SKM-1 treated with dmso at 0.1 percent for 144 hours (cell line): ENCODE measurements at regions not wholly inside any gene's neighbourhood (a gene's known extent, or its start where the extent isn't known, plus 50 kb on each side); places are given as distances from the start of the nearest gene placed in this dataset.
"Not testable (repeated sequence)": the region's sequence is repeated elsewhere in the genome, so short reads cannot be mapped to it uniquely, and the experiment has no call there.

Experiments
- DNase-seq: peaks from one replicate; lab custom pipeline; 2025; ENCODE audit not compliant: unreplicated experiment; lab: John Stamatoyannopoulos, UW

DNA sequence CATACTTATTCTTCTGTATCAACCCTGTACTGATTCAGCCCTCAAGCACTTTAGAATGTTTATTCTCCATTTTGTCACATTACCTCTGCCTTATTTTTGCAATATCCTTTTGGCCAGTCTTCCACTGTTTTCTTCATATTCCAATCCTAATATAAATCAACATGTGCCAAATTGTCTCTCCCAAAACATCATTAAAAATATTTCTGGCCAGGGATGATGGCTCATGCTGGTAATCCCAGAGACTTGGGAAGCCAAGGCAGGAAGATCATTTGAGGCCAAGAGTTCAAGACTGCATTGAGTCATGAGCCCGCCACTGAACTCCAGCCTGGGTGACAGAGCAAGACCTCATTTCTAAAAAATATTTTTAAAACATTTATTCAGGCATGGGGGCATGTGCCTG lies 641.4 kb upstream of the CBLB start:
- no peak for DNase-seq

GRCh38 chr3:106512846-106513245 lies 644.0 kb upstream of the CBLB start:
- no peak for DNase-seq

DNA sequence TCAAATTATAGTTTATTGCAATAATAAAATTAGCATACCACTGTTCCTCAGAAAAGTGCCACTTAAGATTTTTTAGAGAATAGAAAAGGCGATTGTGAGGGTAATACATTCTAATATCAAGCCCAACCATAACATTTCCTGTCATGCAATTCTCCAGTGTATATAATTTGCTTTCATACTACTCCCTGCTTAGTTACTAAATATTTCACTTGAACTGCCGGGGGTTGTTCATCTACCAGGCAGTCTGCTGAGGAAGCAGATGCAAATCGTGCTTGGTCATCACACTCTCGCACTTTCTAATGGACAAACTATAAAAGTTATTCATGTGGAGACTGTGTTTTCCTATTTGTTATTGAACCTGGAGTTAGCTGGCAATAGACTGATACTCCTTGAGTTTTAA lies 645.6 kb upstream of the CBLB start:
- DNase-seq = no peak

- no peak for DNase-seq
Measured at GRCh38 chr3:106518516-106518915, 649.7 kb upstream of the CBLB start.

DNA sequence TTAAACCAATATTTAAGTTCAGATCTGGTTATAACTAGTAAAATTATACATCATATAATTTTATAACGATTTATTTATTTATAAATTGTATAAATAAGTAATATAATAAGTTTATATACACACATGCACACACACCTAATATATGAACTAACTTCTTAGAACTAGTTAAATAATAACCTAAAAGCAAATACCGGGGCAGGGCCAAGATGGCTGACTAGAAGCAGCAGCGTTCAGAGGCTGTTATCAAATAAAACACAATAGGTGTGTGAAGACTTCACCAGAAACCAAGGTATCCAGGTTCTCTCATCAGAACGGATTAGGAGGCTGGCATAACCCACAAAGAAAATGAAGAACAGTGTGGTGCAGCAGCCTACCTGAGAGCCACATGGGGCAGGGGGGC lies 653.6 kb upstream of the CBLB start:
- DNase-seq = no peak

DNA sequence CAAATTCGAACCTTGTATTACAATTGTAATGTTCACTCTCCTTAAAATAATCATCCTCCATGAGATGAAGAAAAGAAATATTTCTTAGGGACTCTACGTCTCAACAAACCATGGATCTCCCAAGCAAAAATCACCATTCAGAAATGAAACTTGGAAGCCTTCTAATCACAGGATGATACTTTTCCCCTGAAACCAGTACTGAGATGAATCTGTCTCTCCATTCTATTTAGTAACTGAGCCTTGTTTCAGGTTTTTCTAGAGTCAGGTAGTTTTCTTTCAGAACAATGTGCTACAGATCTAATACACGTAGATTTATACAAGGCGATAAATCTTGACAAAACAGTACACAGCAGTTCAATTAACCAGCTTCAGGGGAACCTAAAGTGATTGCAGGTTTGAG lies 660.1 kb upstream of the CBLB start:
- DNase-seq = no peak

GRCh38 chr3:106529738-106530137 lies 660.9 kb upstream of the CBLB start:
- no peak for DNase-seq

DNA sequence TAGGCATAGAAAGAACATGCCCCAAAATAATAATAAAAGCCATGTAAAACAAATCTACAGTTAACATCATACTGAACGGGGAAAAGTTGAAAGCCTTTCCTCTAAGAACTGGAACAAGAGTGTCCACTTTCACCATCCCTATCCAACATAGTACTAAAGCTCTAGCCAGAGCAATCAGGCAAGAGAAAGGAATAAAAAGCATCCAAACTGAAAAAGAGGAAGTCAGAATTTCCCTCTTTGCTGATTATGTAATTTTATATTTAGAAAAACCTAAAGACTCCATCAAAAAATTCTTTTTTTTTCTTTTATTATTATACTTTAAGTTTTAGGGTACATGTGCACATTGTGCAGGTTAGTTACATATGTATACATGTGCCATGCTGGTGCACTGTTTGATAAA lies 661.6 kb upstream of the CBLB start:
- DNase-seq = no peak

GRCh38 chr3:106531771-106532329 lies 663.0 kb upstream of the CBLB start:
- DNase-seq = not testable (repeated sequence)

DNA sequence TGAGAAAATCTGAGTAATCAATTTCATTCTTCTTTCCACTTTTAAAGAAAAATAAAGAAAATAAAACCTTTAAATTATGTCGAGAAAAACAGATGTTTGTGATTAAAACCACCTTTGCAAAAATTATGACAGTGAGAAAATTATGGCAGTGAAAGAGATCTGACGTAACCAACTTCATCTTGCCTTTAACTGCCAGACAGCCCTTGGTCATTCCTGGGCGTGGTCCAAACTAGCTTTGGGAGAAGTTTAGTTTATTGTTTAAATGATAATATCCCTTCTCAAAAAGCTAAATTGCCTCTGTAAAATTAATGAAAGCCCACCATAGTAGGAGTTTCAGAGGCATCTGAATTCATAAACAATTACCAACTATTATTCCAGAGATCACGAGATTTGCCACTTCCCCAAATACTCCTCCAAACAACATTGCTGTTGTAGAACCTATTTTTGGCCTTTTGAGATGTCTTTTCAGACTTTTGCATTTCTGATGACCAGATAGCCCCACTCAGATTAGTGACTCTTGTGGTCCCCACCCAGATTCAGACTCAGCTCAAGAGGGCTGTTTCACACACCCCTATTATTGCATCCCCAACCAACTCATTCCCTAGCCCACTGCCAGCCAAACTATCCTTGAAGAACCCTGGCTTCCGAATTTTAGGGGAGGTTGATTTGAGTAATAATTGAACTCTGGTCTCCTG lies 664.4 kb upstream of the CBLB start:
- DNase-seq = no peak

DNA sequence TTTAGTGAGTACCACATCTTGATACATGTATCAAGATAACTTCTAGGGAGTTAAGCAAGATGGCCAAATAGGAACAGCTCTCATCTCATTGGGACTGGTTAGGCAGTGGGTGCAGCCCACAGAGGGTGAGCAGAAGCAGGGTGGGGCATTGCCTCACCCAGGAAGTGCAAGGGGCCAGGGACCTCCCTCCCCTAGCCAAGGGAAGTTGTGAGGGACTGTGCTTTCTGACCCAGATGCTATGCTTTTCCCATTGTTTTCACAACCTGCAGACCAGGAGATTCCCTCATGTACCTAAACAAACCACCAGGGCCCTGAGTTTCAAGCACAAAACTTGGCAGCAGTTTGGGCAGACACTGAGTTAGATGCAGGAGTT lies 665.0 kb upstream of the CBLB start:
- no peak for DNase-seq

DNA sequence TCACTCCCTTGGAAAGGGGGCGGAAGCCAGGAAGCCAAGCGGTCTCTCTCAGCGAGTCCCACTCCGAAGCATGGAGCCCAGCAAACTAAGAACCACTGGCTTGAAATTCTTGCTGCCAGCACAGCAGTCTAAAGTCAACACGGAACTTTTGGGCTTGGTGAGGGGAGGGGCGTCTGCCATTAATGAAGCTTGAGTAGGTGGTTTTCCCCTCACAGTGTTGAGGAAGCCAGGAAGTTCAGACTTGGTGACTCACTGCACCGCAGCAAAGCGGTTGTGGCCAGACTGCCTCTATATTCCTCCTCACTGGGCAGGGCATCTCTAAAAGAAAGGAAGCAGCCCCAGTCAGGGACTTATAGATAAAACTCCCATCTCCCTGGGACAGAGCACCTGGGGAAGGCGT lies 665.4 kb upstream of the CBLB start:
- peak; percentile 8 for DNase-seq

GRCh38 chr3:106540743-106541142 lies 671.9 kb upstream of the CBLB start:
- DNase-seq = no peak

- DNase-seq = no peak
Measured at GRCh38 chr3:106542101-106542769, 673.4 kb upstream of the CBLB start.

DNA sequence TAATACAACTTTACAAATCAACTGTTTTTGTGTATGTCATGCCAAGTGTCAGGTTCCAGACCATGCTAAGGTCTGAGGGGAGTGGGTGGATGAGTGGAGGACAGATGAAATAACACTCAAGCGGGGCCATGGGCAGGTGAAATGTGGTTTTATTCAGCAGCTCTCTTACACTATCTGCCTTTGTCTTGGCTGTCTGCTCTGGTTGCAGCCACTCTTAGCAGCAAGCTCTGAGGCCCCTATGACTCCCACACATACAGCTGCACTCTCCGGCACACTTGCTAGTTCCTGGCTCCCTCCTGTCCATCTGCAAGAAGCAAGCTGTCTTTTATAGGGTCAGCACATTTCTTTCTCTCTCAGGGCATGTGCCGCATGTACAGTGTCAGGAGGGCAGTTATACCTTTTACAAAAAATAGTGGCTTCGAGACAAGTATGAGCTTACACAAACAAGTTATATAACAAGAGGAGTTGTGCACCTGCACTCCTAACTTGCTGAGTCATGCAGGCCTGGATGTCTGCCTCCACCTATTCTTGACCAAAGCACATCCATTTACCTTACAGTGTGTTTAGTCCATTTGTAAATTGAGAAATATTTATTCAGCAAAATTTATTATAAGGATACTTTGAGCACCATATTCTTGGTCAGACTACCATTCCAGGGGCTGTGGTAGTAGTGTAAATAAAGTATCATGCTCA lies 683.7 kb upstream of the CBLB start:
- no peak for DNase-seq

- no peak for DNase-seq
Measured at GRCh38 chr3:106560451-106560966, 691.7 kb upstream of the CBLB start.

- DNase-seq = no peak
Measured at GRCh38 chr3:106566277-106566676, 697.5 kb upstream of the CBLB start.

DNA sequence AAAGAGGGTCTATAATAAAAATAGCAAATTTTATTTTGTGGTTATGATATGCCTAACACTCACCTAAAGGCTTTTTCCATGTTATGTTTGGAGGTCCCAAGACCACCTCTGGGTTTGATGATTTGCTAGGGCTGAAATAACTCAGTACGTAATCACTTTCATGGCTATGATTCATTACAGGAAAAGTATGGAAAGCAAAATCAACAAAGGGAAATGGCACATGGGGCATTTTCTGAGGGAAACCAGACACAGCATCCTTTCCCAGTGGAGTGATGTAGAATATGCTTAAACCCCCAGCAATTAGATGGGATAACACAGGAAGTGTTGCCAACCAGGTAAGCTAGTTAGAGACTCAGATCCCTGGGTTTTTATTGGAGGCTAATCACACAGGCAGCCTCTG lies 701.6 kb upstream of the CBLB start:
- no peak for DNase-seq

GRCh38 chr3:106573605-106574004 lies 704.8 kb upstream of the CBLB start:
- no peak for DNase-seq

GRCh38 chr3:106575029-106575428 lies 706.2 kb upstream of the CBLB start:
- no peak for DNase-seq

GRCh38 chr3:106577241-106577640 lies 708.4 kb upstream of the CBLB start:
- DNase-seq = no peak

DNA sequence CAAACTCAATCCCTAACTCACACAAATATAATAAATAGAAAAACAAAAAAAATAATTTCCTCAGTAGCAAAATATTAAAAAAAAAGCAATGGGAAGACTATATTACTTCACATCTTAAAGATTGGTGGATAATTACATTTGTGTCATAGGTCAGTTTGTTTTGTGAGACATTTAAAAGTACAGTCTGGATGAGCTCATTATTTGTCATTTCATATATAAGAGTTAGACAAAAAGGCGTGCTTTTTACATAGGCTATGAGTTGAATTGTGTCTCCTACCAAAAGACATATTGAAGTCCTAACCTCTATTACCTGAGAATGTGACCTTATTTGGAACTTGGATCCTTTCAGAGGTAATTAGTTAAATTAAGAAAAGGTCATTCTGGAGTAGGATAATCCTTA lies 710.1 kb upstream of the CBLB start:
- no peak for DNase-seq
